ENCODE measurements at regions not wholly inside any gene's neighbourhood (a gene's known extent, or its start where the extent isn't known, plus 50 kb on each side); places are given as distances from the start of the nearest gene placed in this dataset.

- Histone ChIP-seq H3K9me2 (ENCODE audit: insufficient read depth) (no peaks in the 10 kb centered on the region), H3F3A (ENCODE audit: insufficient read depth) (no peaks in the 10 kb centered on the region), H3K27ac (no peak overlapping the region), H3K27me3 (replicated peaks; ENCODE audit: insufficient read depth) (peaks cover 4% of the 10 kb centered on the region; the same call in 1 of the 2 replicates), H3K9ac (no peak overlapping the region), H3K36me3 (ENCODE audit: low read depth) (no peaks in the 10 kb centered on the region), H3K9me3 (ENCODE audit: low read depth) (no peaks in the 10 kb centered on the region), H3K4me2 (ENCODE audit: unreplicated experiment) (no peak overlapping the region), H4K20me1 (ENCODE audit: insufficient read depth) (no peaks in the 10 kb centered on the region), H2AFZ (no peak overlapping the region), H3K4me1 (ENCODE audit: insufficient read depth) (no peaks in the 10 kb centered on the region), H3K4me3 (no peak overlapping the region), H3K79me2 (ENCODE audit: insufficient read depth) (no peaks in the 10 kb centered on the region)
- 21 to 26% methylated on average over 6 of the region's 6 CpGs for WGBS, 2 experiments (ENCODE audit: low coverage in 1 of 2, low lambda C conversion rate in 2 of 2, missing lambda C conversion rate in 2 of 2)
- no peak for TF ChIP-seq EZH2 (IDR thresholded peaks at IDR 0.05; ENCODE audit: insufficient read depth, poor library complexity, severe bottlenecking)
- TF ChIP-seq EZH2phosphoT487 (IDR thresholded peaks at IDR 0.05; ENCODE audit: insufficient read depth, low read depth): no peak
- in situ Hi-C loops (cut with MboI): no loop called here
- DNase-seq: peak; percentile 27
These were observed 261.6 kb upstream of the CADM1 start for GRCh38 chr11:115765803-115766239.

DNA sequence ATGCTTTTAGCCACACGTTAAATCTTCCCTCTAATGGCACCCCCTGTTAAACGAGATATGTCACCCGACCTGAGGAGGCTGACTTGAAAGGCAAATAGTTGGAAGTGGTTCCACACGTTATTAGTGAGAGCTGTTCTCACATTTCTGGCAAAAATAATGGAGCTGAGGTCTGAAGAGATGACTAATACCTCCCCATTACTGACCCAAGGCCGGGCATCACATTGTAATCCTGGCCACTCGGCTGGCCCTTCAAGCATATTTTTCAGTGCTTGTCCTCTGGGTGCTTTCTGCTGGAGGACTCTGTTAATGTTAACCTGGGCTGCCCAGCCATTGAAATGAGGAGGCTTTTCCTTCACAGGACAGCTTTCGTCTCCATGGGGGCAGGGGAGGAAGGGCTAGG, 260.0 kb upstream of the CADM1 start:
- DNase-seq: no peak
- Histone ChIP-seq H3K4me3 (no peak overlapping the region), H3K27me3 (replicated peaks; ENCODE audit: insufficient read depth) (peaks cover 11% of the 10 kb centered on the region), H3K27ac (no peak overlapping the region), H3K9me3 (ENCODE audit: low read depth) (no peaks in the 10 kb centered on the region), H3F3A (ENCODE audit: insufficient read depth) (no peaks in the 10 kb centered on the region), H3K9me2 (ENCODE audit: insufficient read depth) (no peaks in the 10 kb centered on the region), H3K9ac (no peak overlapping the region), H3K4me1 (ENCODE audit: insufficient read depth) (no peaks in the 10 kb centered on the region), H3K36me3 (ENCODE audit: low read depth) (no peaks in the 10 kb centered on the region), H3K4me2 (ENCODE audit: unreplicated experiment) (no peak overlapping the region), H4K20me1 (ENCODE audit: insufficient read depth) (no peaks in the 10 kb centered on the region), H3K79me2 (ENCODE audit: insufficient read depth) (no peaks in the 10 kb centered on the region), H2AFZ (no peak overlapping the region)
- WGBS, 2 experiments (ENCODE audit: low coverage in 1 of 2, low lambda C conversion rate in 2 of 2, missing lambda C conversion rate in 2 of 2): 30 to 31% methylated on average over 7 of the region's 7 CpGs
- TF ChIP-seq EZH2phosphoT487 (IDR thresholded peaks at IDR 0.05; ENCODE audit: insufficient read depth, low read depth) (no peak), EZH2 (IDR thresholded peaks at IDR 0.05; ENCODE audit: insufficient read depth, poor library complexity, severe bottlenecking) (no peak)
- in situ Hi-C loops (cut with MboI): no loop called here

GRCh38 chr11:115761817-115762216, 257.6 kb upstream of the CADM1 start:
- peaks cover 11% of the 10 kb centered on the region for H3K27me3 ChIP-seq (replicated peaks; ENCODE audit: insufficient read depth)
- in situ Hi-C loops (cut with MboI): no loop called here
- WGBS, 2 experiments (ENCODE audit: low coverage in 1 of 2, low lambda C conversion rate in 2 of 2, missing lambda C conversion rate in 2 of 2): 16 to 29% methylated on average over 1 of the region's 1 CpG

GRCh38 chr11:115761348-115761747, 257.1 kb upstream of the CADM1 start:
- Histone ChIP-seq H3K4me1 (ENCODE audit: insufficient read depth) (no peaks in the 10 kb centered on the region), H3K27me3 (replicated peaks; ENCODE audit: insufficient read depth) (peaks cover 11% of the 10 kb centered on the region), H3K27ac (no peak overlapping the region), H3K9me2 (ENCODE audit: insufficient read depth) (no peaks in the 10 kb centered on the region), H3K9me3 (ENCODE audit: low read depth) (no peaks in the 10 kb centered on the region), H4K20me1 (ENCODE audit: insufficient read depth) (no peaks in the 10 kb centered on the region), H3K79me2 (ENCODE audit: insufficient read depth) (no peaks in the 10 kb centered on the region), H3F3A (ENCODE audit: insufficient read depth) (no peaks in the 10 kb centered on the region), H2AFZ (no peak overlapping the region), H3K9ac (no peak overlapping the region), H3K4me3 (no peak overlapping the region), H3K4me2 (ENCODE audit: unreplicated experiment) (no peak overlapping the region), H3K36me3 (ENCODE audit: low read depth) (no peaks in the 10 kb centered on the region)
- no peak for DNase-seq
- 27 to 46% methylated on average over 1 of the region's 1 CpG for WGBS, 2 experiments (ENCODE audit: low coverage in 1 of 2, low lambda C conversion rate in 2 of 2, missing lambda C conversion rate in 2 of 2)
- in situ Hi-C loops (cut with MboI): no loop called here
- TF ChIP-seq EZH2phosphoT487 (IDR thresholded peaks at IDR 0.05; ENCODE audit: insufficient read depth, low read depth): no peak
- no peak for TF ChIP-seq EZH2 (IDR thresholded peaks at IDR 0.05; ENCODE audit: insufficient read depth, poor library complexity, severe bottlenecking)

More at GRCh38 chr11:115761817-115762216, 257.6 kb upstream of the CADM1 start:
- Histone ChIP-seq H3K36me3 (ENCODE audit: low read depth) (no peaks in the 10 kb centered on the region), H4K20me1 (ENCODE audit: insufficient read depth) (no peaks in the 10 kb centered on the region), H3K9ac (no peak overlapping the region), H3K27ac (no peak overlapping the region), H3K4me1 (ENCODE audit: insufficient read depth) (no peaks in the 10 kb centered on the region), H2AFZ (no peak overlapping the region), H3F3A (ENCODE audit: insufficient read depth) (no peaks in the 10 kb centered on the region), H3K79me2 (ENCODE audit: insufficient read depth) (no peaks in the 10 kb centered on the region), H3K4me2 (ENCODE audit: unreplicated experiment) (no peak overlapping the region), H3K9me3 (ENCODE audit: low read depth) (no peaks in the 10 kb centered on the region), H3K4me3 (no peak overlapping the region), H3K9me2 (ENCODE audit: insufficient read depth) (no peaks in the 10 kb centered on the region)
- no peak for DNase-seq
- TF ChIP-seq EZH2 (IDR thresholded peaks at IDR 0.05; ENCODE audit: insufficient read depth, poor library complexity, severe bottlenecking): no peak
- TF ChIP-seq EZH2phosphoT487 (IDR thresholded peaks at IDR 0.05; ENCODE audit: insufficient read depth, low read depth): no peak

All from GM23248 (cell line).